ENCODE measurements at regions not wholly inside any gene's neighbourhood (a gene's known extent, or its start where the extent isn't known, plus 50 kb on each side); places are given as distances from the start of the nearest gene placed in this dataset.
A peak's percentile ranks its signal among the peaks of the same experiment; 100 is the strongest.
"Not testable (repeated sequence)": the region's sequence is repeated elsewhere in the genome, so short reads cannot be mapped to it uniquely, and the experiment has no call there.

- H3K4me3 ChIP-seq (ENCODE audit: extremely low read depth, insufficient read depth, low read length, poor library complexity, severe bottlenecking), result no peak overlapping the region
- no peak overlapping the region for H3K27ac ChIP-seq (ENCODE audit: low read depth, low read length, severe bottlenecking)
- peaks cover 9% of the 10 kb centered on the region for H3K4me1 ChIP-seq (ENCODE audit: control insufficient read depth, insufficient read depth, low read length, poor library complexity, severe bottlenecking)
- H3K9me3 ChIP-seq (ENCODE audit: control insufficient read depth, low read length), result no peaks in the 10 kb centered on the region
- no peaks in the 10 kb centered on the region for H3K36me3 ChIP-seq (ENCODE audit: control insufficient read depth, insufficient read depth, low read length)
- 98 to 100% methylated on average over 1 to 4 of the region's 10 CpGs for WGBS, 2 experiments (ENCODE audit: insufficient coverage in 2 of 2)
These were observed 284.0 kb upstream of the FRG1 start for GRCh38 chr4:189656641-189657040.

DNA sequence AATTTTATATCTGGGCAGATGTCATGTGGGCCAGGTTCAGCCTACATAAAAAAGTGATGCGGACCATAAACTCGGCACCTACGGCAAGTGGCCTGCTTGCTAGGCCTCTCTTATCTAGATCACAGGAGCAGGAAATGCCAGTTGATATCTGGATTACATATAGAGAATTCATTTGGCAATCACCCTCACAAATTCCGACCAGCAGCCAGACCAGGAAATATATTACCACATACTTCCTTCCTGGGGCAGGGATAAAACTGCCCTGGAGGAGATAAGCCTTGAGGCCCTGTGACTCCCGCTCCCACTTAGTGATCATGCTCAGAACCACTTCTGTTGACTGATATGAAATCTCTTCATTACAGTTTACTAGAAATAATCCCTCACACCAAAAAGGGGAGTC lies 282.4 kb upstream of the FRG1 start:
- not testable (repeated sequence) for H3K9me3 ChIP-seq (ENCODE audit: control insufficient read depth, low read length); H3K4me3 ChIP-seq (ENCODE audit: extremely low read depth, insufficient read depth, low read length, poor library complexity, severe bottlenecking); H3K36me3 ChIP-seq (ENCODE audit: control insufficient read depth, insufficient read depth, low read length); H3K4me1 ChIP-seq (ENCODE audit: control insufficient read depth, insufficient read depth, low read length, poor library complexity, severe bottlenecking)
- 50% methylated on average over 1 of the region's 5 CpGs; no CpG with 5 or more reads in 1 of the 2 experiments for WGBS, 2 experiments (ENCODE audit: insufficient coverage in 2 of 2)
- peak overlapping the region; percentile 67 for H3K27ac ChIP-seq (ENCODE audit: low read depth, low read length, severe bottlenecking)

- 80% methylated on average over 1 of the region's 5 CpGs; no CpG with 5 or more reads in 1 of the 2 experiments for WGBS, 2 experiments (ENCODE audit: insufficient coverage in 2 of 2)
- H3K27ac ChIP-seq (ENCODE audit: low read depth, low read length, severe bottlenecking), result peak overlapping the region; percentile 67
These were observed 281.8 kb upstream of the FRG1 start for GRCh38 chr4:189658831-189659230.

DNA sequence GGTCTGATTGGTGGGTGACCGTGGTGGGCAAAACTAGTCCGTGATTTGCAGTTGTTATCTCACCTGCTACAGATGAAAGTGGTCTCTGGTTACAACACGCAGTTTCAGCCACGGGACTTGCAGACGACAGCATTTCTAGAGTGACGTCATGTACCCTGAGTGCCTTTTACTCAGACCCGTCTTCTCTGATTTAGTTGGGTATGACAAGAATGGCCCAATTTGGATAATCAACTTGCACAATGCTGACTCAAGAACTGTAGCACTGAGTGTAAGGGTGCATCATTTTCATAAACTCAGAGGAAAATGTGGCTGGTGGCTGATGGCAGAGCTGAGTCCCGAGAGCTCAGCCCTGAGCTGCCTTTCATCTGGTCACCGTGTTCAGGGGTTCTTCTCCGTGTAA lies 281.4 kb upstream of the FRG1 start:
- Histone ChIP-seq H3K9me3 (ENCODE audit: control insufficient read depth, low read length) (no peaks in the 10 kb centered on the region), H3K36me3 (ENCODE audit: control insufficient read depth, insufficient read depth, low read length) (no peaks in the 10 kb centered on the region), H3K4me3 (ENCODE audit: extremely low read depth, insufficient read depth, low read length, poor library complexity, severe bottlenecking) (no peak overlapping the region), H3K4me1 (ENCODE audit: control insufficient read depth, insufficient read depth, low read length, poor library complexity, severe bottlenecking) (peaks cover 9% of the 10 kb centered on the region), H3K27ac (ENCODE audit: low read depth, low read length, severe bottlenecking) (no peak overlapping the region)
- WGBS, 2 experiments (ENCODE audit: insufficient coverage in 2 of 2), result 82 to 94% methylated on average over 2 to 8 of the region's 10 CpGs

More at GRCh38 chr4:189658831-189659230, 281.8 kb upstream of the FRG1 start:
- H3K4me1 ChIP-seq (ENCODE audit: control insufficient read depth, insufficient read depth, low read length, poor library complexity, severe bottlenecking); H3K36me3 ChIP-seq (ENCODE audit: control insufficient read depth, insufficient read depth, low read length); H3K4me3 ChIP-seq (ENCODE audit: extremely low read depth, insufficient read depth, low read length, poor library complexity, severe bottlenecking); H3K9me3 ChIP-seq (ENCODE audit: control insufficient read depth, low read length): not testable (repeated sequence)

DNA sequence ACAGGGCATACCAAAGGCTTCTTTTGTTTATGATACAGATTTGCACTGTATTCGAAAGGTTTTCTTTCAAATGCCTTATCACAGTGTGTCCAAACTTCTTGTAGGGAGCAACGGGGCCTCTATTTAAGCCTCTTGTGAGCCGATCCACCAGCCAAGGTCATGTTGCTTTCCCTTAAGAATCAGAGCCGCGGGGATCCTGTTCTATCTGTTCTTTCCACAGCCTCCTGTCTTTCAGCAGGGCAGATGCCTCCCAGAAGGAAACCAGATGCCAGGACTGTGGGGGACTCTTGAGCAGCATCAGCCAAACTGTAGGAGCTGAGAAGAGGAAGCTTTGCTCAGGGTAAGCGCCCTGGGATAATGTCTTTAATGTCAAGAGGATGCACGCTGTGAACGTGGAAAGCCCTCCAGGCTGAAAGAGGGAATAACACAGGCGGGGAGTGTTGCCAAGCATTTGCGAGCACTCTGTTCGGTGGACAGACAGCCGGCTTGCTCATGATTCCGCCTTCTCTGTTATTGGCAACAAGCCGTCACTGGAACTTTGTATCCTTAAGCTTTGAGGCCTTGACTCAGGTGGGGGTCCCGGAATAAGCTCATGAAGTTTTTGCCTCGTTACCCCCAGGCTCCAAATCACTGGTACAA lies 279.8 kb upstream of the FRG1 start:
- Histone ChIP-seq H3K27ac (ENCODE audit: low read depth, low read length, severe bottlenecking) (no peak overlapping the region), H3K9me3 (ENCODE audit: control insufficient read depth, low read length) (no peaks in the 10 kb centered on the region), H3K4me1 (ENCODE audit: control insufficient read depth, insufficient read depth, low read length, poor library complexity, severe bottlenecking) (peaks cover 9% of the 10 kb centered on the region), H3K4me3 (ENCODE audit: extremely low read depth, insufficient read depth, low read length, poor library complexity, severe bottlenecking) (no peak overlapping the region), H3K36me3 (ENCODE audit: control insufficient read depth, insufficient read depth, low read length) (no peaks in the 10 kb centered on the region)
- 59 to 66% methylated on average over 12 to 14 of the region's 16 CpGs for WGBS, 2 experiments (ENCODE audit: insufficient coverage in 2 of 2)

DNA sequence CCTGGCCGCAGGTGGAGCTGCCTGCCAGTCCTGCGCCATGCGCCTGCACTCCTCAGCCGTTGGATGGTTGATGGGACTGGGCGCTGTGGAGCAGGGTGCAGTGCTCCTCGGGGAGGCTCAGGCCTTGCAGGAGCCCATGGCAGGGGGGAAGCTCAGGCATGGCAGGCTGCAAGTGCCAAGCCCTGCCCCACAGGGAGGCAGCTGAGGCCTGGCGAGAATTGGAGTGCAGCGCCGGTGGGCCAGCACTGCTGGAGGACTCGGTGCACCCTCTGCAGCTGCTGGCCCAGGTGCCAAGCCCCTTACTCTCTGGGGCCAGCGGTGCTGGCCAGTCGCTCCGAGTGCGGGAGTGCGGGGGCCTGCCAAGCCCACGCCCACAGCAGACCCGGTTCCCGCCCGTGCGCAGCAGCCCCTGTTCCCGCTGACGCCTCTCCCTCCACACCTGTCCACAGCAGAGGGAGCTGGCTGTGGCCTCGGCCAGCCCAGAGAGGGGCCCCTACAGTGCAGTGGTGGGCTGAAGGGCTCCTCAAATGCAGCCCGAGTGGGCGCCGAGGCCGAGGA lies 275.9 kb upstream of the FRG1 start:
- Histone ChIP-seq H3K27ac (ENCODE audit: low read depth, low read length, severe bottlenecking) (no peak overlapping the region), H3K36me3 (ENCODE audit: control insufficient read depth, insufficient read depth, low read length) (no peaks in the 10 kb centered on the region), H3K4me3 (ENCODE audit: extremely low read depth, insufficient read depth, low read length, poor library complexity, severe bottlenecking) (no peak overlapping the region), H3K4me1 (ENCODE audit: control insufficient read depth, insufficient read depth, low read length, poor library complexity, severe bottlenecking) (no peaks in the 10 kb centered on the region), H3K9me3 (ENCODE audit: control insufficient read depth, low read length) (no peaks in the 10 kb centered on the region)
- 90 to 94% methylated on average over 10 to 20 of the region's 27 CpGs for WGBS, 2 experiments (ENCODE audit: insufficient coverage in 2 of 2)

GRCh38 chr4:189665712-189666305 lies 274.9 kb upstream of the FRG1 start:
- not testable (repeated sequence) for H3K27ac ChIP-seq (ENCODE audit: low read depth, low read length, severe bottlenecking); H3K9me3 ChIP-seq (ENCODE audit: control insufficient read depth, low read length); H3K4me3 ChIP-seq (ENCODE audit: extremely low read depth, insufficient read depth, low read length, poor library complexity, severe bottlenecking); H3K4me1 ChIP-seq (ENCODE audit: control insufficient read depth, insufficient read depth, low read length, poor library complexity, severe bottlenecking); H3K36me3 ChIP-seq (ENCODE audit: control insufficient read depth, insufficient read depth, low read length)
- WGBS, 2 experiments (ENCODE audit: insufficient coverage in 2 of 2), result 80% methylated on average over 1 of the region's 2 CpGs; no CpG with 5 or more reads in 1 of the 2 experiments

DNA sequence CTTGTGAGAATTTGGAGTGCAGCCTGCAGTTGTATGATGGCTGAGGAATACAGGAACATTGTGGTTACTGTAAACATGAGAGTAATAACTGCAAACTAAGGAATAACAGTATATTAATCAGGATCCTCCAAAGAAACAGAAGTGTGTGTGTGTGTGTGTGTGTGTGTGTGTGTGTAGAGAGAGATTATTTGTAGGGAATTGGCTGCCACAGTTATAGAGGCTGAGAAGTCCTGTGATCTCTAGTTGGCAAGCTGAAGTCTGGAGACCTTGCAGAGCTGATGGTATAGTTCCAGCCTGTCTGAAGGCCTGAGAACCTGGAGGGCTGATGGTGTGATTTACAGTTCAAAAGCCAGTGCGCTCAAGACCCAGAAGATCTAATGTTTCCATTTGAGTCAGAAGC lies 273.3 kb upstream of the FRG1 start:
- not testable (repeated sequence) for H3K4me1 ChIP-seq (ENCODE audit: control insufficient read depth, insufficient read depth, low read length, poor library complexity, severe bottlenecking); H3K27ac ChIP-seq (ENCODE audit: low read depth, low read length, severe bottlenecking); H3K36me3 ChIP-seq (ENCODE audit: control insufficient read depth, insufficient read depth, low read length); H3K9me3 ChIP-seq (ENCODE audit: control insufficient read depth, low read length); H3K4me3 ChIP-seq (ENCODE audit: extremely low read depth, insufficient read depth, low read length, poor library complexity, severe bottlenecking)
- whole genome bisulfite sequencing, 2 experiments (ENCODE audit: insufficient coverage in 2 of 2), result no CpG with 5 or more reads among the region's 1 CpG

DNA sequence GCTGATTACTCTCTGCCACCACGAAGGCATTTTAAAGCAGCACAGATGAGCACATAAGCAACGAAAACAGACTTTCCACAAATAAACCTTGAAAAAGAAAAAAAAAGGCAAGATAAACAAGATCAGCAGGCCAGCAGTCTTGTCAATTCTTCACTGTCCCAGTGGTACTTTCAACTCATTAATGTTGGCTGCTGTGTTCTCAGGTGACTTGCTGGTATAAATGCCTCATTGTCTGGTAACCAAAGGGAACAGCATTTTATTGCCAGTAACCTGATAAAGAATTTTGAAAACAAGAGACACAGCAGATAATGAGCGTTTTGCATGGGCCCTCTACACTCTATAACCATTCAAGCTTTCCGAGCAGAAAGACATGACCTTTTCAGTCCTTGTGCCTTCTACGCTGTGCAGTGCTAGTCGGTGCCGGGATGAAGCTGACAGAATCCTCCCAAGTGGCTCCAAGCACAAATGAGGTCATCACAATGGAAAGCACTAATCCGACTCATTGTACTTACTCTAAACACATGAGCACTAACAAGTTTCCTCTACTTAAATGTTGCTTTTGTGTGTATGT lies 242.9 kb upstream of the FRG1 start:
- WGBS, 2 experiments (ENCODE audit: insufficient coverage in 2 of 2), result no CpG with 5 or more reads among the region's 8 CpGs

GRCh38 chr4:189703000-189703399 lies 237.7 kb upstream of the FRG1 start:
- not testable (repeated sequence) for H3K27ac ChIP-seq (ENCODE audit: low read depth, low read length, severe bottlenecking); H3K4me1 ChIP-seq (ENCODE audit: control insufficient read depth, insufficient read depth, low read length, poor library complexity, severe bottlenecking); H3K4me3 ChIP-seq (ENCODE audit: extremely low read depth, insufficient read depth, low read length, poor library complexity, severe bottlenecking); H3K9me3 ChIP-seq (ENCODE audit: control insufficient read depth, low read length); H3K36me3 ChIP-seq (ENCODE audit: control insufficient read depth, insufficient read depth, low read length)
- WGBS, 2 experiments (ENCODE audit: insufficient coverage in 2 of 2), result 80% methylated on average over 1 of the region's 3 CpGs; no CpG with 5 or more reads in 1 of the 2 experiments

More for the DNA sequence above, 242.9 kb upstream of the FRG1 start:
- H3K36me3 ChIP-seq (ENCODE audit: control insufficient read depth, insufficient read depth, low read length); H3K9me3 ChIP-seq (ENCODE audit: control insufficient read depth, low read length); H3K4me3 ChIP-seq (ENCODE audit: extremely low read depth, insufficient read depth, low read length, poor library complexity, severe bottlenecking); H3K4me1 ChIP-seq (ENCODE audit: control insufficient read depth, insufficient read depth, low read length, poor library complexity, severe bottlenecking); H3K27ac ChIP-seq (ENCODE audit: low read depth, low read length, severe bottlenecking): not testable (repeated sequence)

DNA sequence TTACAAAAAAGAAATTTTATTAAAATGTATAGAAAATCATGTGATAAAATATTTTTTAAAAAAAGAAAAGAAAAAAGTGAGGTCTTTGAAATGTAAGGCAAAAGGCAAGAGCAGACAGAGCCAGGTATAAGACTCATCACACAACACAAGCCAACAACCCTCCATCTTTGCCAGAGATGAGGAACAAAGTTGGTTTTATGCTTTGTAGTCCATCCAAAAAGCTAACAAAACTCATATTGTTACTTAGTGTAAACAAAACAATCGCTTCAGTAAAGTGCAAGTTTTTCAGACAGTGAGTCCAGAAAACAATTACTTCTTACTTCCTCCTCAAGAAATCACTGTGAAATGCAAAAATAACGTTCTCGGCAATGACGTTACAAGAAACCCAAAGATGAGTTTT lies 233.9 kb upstream of the FRG1 start:
- 100% methylated on average over 1 of the region's 4 CpGs; no CpG with 5 or more reads in 1 of the 2 experiments for WGBS, 2 experiments (ENCODE audit: insufficient coverage in 2 of 2)
- H3K9me3 ChIP-seq (ENCODE audit: control insufficient read depth, low read length); H3K27ac ChIP-seq (ENCODE audit: low read depth, low read length, severe bottlenecking); H3K4me3 ChIP-seq (ENCODE audit: extremely low read depth, insufficient read depth, low read length, poor library complexity, severe bottlenecking); H3K36me3 ChIP-seq (ENCODE audit: control insufficient read depth, insufficient read depth, low read length); H3K4me1 ChIP-seq (ENCODE audit: control insufficient read depth, insufficient read depth, low read length, poor library complexity, severe bottlenecking): not testable (repeated sequence)
